ENCODE measurements at regions not wholly inside any gene's neighbourhood (a gene's known extent, or its start where the extent isn't known, plus 50 kb on each side); places are given as distances from the start of the nearest gene placed in this dataset.

- TF ChIP-seq CTCF (conservative IDR thresholded peaks at IDR 0.05 in 1 of 2, IDR thresholded peaks at IDR 0.05 in 1 of 2; ENCODE audit: low read depth in 1 of 2, low read length in 2 of 2) (no peak), EZH2 (IDR thresholded peaks at IDR 0.05; ENCODE audit: low read length, missing control alignments) (no peak)
- no peak overlapping the region for H3K27ac ChIP-seq (ENCODE audit: insufficient read depth, low read length)
These were observed 352.9 kb downstream of the FOXO1 start for GRCh38 chr13:40313269-40314200.

GRCh38 chr13:40315416-40316064 is 350.9 kb downstream of the FOXO1 start:
- Histone ChIP-seq H3K4me3 (replicated peaks in 1 of 4; ENCODE audit: control extremely low read depth in 1 of 4, insufficient read depth in 1 of 4, low read depth in 3 of 4, low read length in 4 of 4) (no peak overlapping the region), H3K9me3 (ENCODE audit: control insufficient read depth, insufficient read depth, low read depth, low read length) (no peaks in the 10 kb centered on the region), H2AFZ (ENCODE audit: low read length) (no peak overlapping the region), H3K36me3 (ENCODE audit: control insufficient read depth, insufficient read depth, low read length) (no peaks in the 10 kb centered on the region), H3K4me1 (ENCODE audit: control insufficient read depth, extremely low read depth, insufficient read depth, low read length) (no peaks in the 10 kb centered on the region), H3K79me2 (ENCODE audit: control insufficient read depth, insufficient read depth, low read length) (no peaks in the 10 kb centered on the region), H3K4me2 (ENCODE audit: extremely low read depth, insufficient read depth, low read length) (no peak overlapping the region), H3K27ac (ENCODE audit: insufficient read depth, low read length) (no peak overlapping the region), H3K27me3 (ENCODE audit: control insufficient read depth, insufficient read depth, low read length) (no peaks in the 10 kb centered on the region), H4K20me1 (ENCODE audit: control insufficient read depth, extremely low read depth, insufficient read depth, low read length) (no peaks in the 10 kb centered on the region), H3K9ac (ENCODE audit: insufficient read depth, low read length) (no peak overlapping the region)
- TF ChIP-seq CTCF (conservative IDR thresholded peaks at IDR 0.05 in 1 of 2, IDR thresholded peaks at IDR 0.05 in 1 of 2; ENCODE audit: low read depth in 1 of 2, low read length in 2 of 2) (no peak), EZH2 (IDR thresholded peaks at IDR 0.05; ENCODE audit: low read length, missing control alignments) (no peak)
- peak in 1 of 2 donors; percentile 23 for DNase-seq (ENCODE audit: low read depth in 2 of 2)

More at GRCh38 chr13:40313269-40314200, 352.9 kb downstream of the FOXO1 start:
- Histone ChIP-seq H3K4me3 (replicated peaks in 1 of 4; ENCODE audit: control extremely low read depth in 1 of 4, insufficient read depth in 1 of 4, low read depth in 3 of 4, low read length in 4 of 4) (no peak overlapping the region), H3K4me2 (ENCODE audit: extremely low read depth, insufficient read depth, low read length) (no peak overlapping the region), H3K9ac (ENCODE audit: insufficient read depth, low read length) (no peak overlapping the region), H3K27me3 (ENCODE audit: control insufficient read depth, insufficient read depth, low read length) (no peaks in the 10 kb centered on the region), H3K79me2 (ENCODE audit: control insufficient read depth, insufficient read depth, low read length) (no peaks in the 10 kb centered on the region), H2AFZ (ENCODE audit: low read length) (no peak overlapping the region), H3K36me3 (ENCODE audit: control insufficient read depth, insufficient read depth, low read length) (no peaks in the 10 kb centered on the region), H3K4me1 (ENCODE audit: control insufficient read depth, extremely low read depth, insufficient read depth, low read length) (no peaks in the 10 kb centered on the region), H3K9me3 (ENCODE audit: control insufficient read depth, insufficient read depth, low read depth, low read length) (no peaks in the 10 kb centered on the region), H4K20me1 (ENCODE audit: control insufficient read depth, extremely low read depth, insufficient read depth, low read length) (no peaks in the 10 kb centered on the region)
- peak in 1 of 2 donors; percentile 65 for DNase-seq (ENCODE audit: low read depth in 2 of 2)

GRCh38 chr13:40316301-40316700 is 350.1 kb downstream of the FOXO1 start:
- H4K20me1 ChIP-seq (ENCODE audit: control insufficient read depth, extremely low read depth, insufficient read depth, low read length), result no peaks in the 10 kb centered on the region
- no peaks in the 10 kb centered on the region for H3K4me1 ChIP-seq (ENCODE audit: control insufficient read depth, extremely low read depth, insufficient read depth, low read length)
- no peak for DNase-seq (ENCODE audit: low read depth in 2 of 2)
- no peak overlapping the region for H3K27ac ChIP-seq (ENCODE audit: insufficient read depth, low read length)
- no peak for TF ChIP-seq EZH2 (IDR thresholded peaks at IDR 0.05; ENCODE audit: low read length, missing control alignments)
- TF ChIP-seq CTCF (conservative IDR thresholded peaks at IDR 0.05 in 1 of 2, IDR thresholded peaks at IDR 0.05 in 1 of 2; ENCODE audit: low read depth in 1 of 2, low read length in 2 of 2), result no peak
- H3K79me2 ChIP-seq (ENCODE audit: control insufficient read depth, insufficient read depth, low read length), result no peaks in the 10 kb centered on the region
- H3K36me3 ChIP-seq (ENCODE audit: control insufficient read depth, insufficient read depth, low read length), result no peaks in the 10 kb centered on the region
- no peaks in the 10 kb centered on the region for H3K27me3 ChIP-seq (ENCODE audit: control insufficient read depth, insufficient read depth, low read length)
- H3K9me3 ChIP-seq (ENCODE audit: control insufficient read depth, insufficient read depth, low read depth, low read length), result no peaks in the 10 kb centered on the region
- no peak overlapping the region for H2AFZ ChIP-seq (ENCODE audit: low read length)
- H3K4me3 ChIP-seq (replicated peaks in 1 of 4; ENCODE audit: control extremely low read depth in 1 of 4, insufficient read depth in 1 of 4, low read depth in 3 of 4, low read length in 4 of 4), result no peak overlapping the region
- H3K9ac ChIP-seq (ENCODE audit: insufficient read depth, low read length), result no peak overlapping the region
- no peak overlapping the region for H3K4me2 ChIP-seq (ENCODE audit: extremely low read depth, insufficient read depth, low read length)

All from fibroblast of lung (primary cell).